Stimulated activated naive B cell treated with anti-CD40 and anti-IgM and Interleukin-4, amounts not matched to agents 10 μg/mL and 1 μg/mL and 100 μg/mL, for 72 hours (primary cell): ENCODE measurements at regions not wholly inside any gene's neighbourhood (a gene's known extent, or its start where the extent isn't known, plus 50 kb on each side); places are given as distances from the start of the nearest gene placed in this dataset.

Experiments used
- ATAC-seq, 2 donors: fragments of 150-1000 bp; cut with Tn5 transposase; replicated peaks; 2 replicates each; pipeline ENCODE4 v1.10.0; 2021; ENCODE audit warnings: moderate library complexity in 1 of 2
- DNase-seq: peaks from one replicate; pipeline ENCODE4 v3.0.0; 2021
- H3K27ac Mint-ChIP-seq: one replicate; pipeline ENCODE4 v1.8.0; 2022; ENCODE audit warnings: mild to moderate bottlenecking, mixed read lengths
- H3K27me3 Mint-ChIP-seq, 2 donors: one replicate each; pipeline ENCODE4 v1.8.0; 2022; ENCODE audit warnings: mixed read lengths in 2 of 2
- H3K36me3 Mint-ChIP-seq, 2 donors: one replicate each; pipeline ENCODE4 v1.8.0; 2022; ENCODE audit warnings: mixed read lengths in 2 of 2, mild to moderate bottlenecking in 1 of 2
- H3K4me1 Mint-ChIP-seq, 2 donors: one replicate each; pipeline ENCODE4 v1.8.0; 2022; ENCODE audit warnings: mixed read lengths in 2 of 2, mild to moderate bottlenecking in 1 of 2
- H3K4me3 Mint-ChIP-seq, 2 donors: one replicate each; pipeline ENCODE4 v1.8.0; 2022; ENCODE audit warnings: mild to moderate bottlenecking in 2 of 2, mixed read lengths in 2 of 2, moderate library complexity in 1 of 2
- H3K9me3 Mint-ChIP-seq, 2 donors: one replicate each; pipeline ENCODE4 v1.8.0; 2022; ENCODE audit warnings: mixed read lengths in 2 of 2, mild to moderate bottlenecking in 1 of 2

- peaks cover 7 to 9% of the 10 kb centered on the region in 2 donors for H3K9me3 Mint-ChIP-seq
- H3K4me3 Mint-ChIP-seq: no peak overlapping the region
- no peak for DNase-seq
- peaks cover 4 to 9% of the 10 kb centered on the region in 2 donors for H3K36me3 Mint-ChIP-seq
- no peaks in the 10 kb centered on the region for H3K4me1 Mint-ChIP-seq
- H3K27ac Mint-ChIP-seq: no peak overlapping the region
- peaks cover 31 to 46% of the 10 kb centered on the region in 2 donors for H3K27me3 Mint-ChIP-seq
- no peak for ATAC-seq
Measured at GRCh38 chr10:3016016-3016415, 51.3 kb upstream of the PFKP start.

- H3K4me3 Mint-ChIP-seq: no peak overlapping the region
- H3K4me1 Mint-ChIP-seq: peaks cover 0 to 1% of the 10 kb centered on the region in 2 donors
- ATAC-seq (no peak), DNase-seq (no peak)
- no peak overlapping the region for H3K27ac Mint-ChIP-seq
- peaks cover 7 to 9% of the 10 kb centered on the region in 2 donors for H3K9me3 Mint-ChIP-seq
- H3K36me3 Mint-ChIP-seq: peaks cover 4 to 9% of the 10 kb centered on the region in 2 donors
- peaks cover 31 to 40% of the 10 kb centered on the region in 2 donors for H3K27me3 Mint-ChIP-seq
Measured at GRCh38 chr10:3014968-3015367, 52.4 kb upstream of the PFKP start.

GRCh38 chr10:3012223-3012622 is 55.1 kb upstream of the PFKP start:
- peaks cover 24 to 34% of the 10 kb centered on the region in 2 donors for H3K27me3 Mint-ChIP-seq
- peaks cover 7 to 9% of the 10 kb centered on the region in 2 donors for H3K9me3 Mint-ChIP-seq
- peaks cover 25 to 27% of the 10 kb centered on the region in 2 donors for H3K4me1 Mint-ChIP-seq
- DNase-seq (no peak), ATAC-seq (no peak)
- no peak overlapping the region for H3K4me3 Mint-ChIP-seq
- peaks cover 4 to 9% of the 10 kb centered on the region in 2 donors for H3K36me3 Mint-ChIP-seq
- no peak overlapping the region for H3K27ac Mint-ChIP-seq

- no peak overlapping the region for H3K4me3 Mint-ChIP-seq
- peaks cover 7 to 9% of the 10 kb centered on the region in 2 donors for H3K9me3 Mint-ChIP-seq
- H3K4me1 Mint-ChIP-seq: peaks cover 33 to 40% of the 10 kb centered on the region in 2 donors
- no peak for DNase-seq
- peaks cover 22 to 36% of the 10 kb centered on the region in 2 donors for H3K27me3 Mint-ChIP-seq
- peaks cover 6 to 13% of the 10 kb centered on the region in 2 donors for H3K36me3 Mint-ChIP-seq
- ATAC-seq: no peak
- H3K27ac Mint-ChIP-seq: no peak overlapping the region
Measured at GRCh38 chr10:3010816-3011460, 56.4 kb upstream of the PFKP start.

- Mint-ChIP-seq H3K9me3 (peaks cover 7 to 9% of the 10 kb centered on the region in 2 donors), H3K36me3 (peaks cover 6 to 13% of the 10 kb centered on the region in 2 donors), H3K27me3 (peaks cover 22 to 34% of the 10 kb centered on the region in 2 donors), H3K4me1 (peaks cover 33 to 40% of the 10 kb centered on the region in 2 donors), H3K4me3 (no peak overlapping the region), H3K27ac (no peak overlapping the region)
- no peak for DNase-seq
- ATAC-seq: no peak
Measured at GRCh38 chr10:3010334-3010733, 57.0 kb upstream of the PFKP start.

- H3K4me1 Mint-ChIP-seq: peaks cover 33 to 40% of the 10 kb centered on the region in 2 donors
- peaks cover 7 to 9% of the 10 kb centered on the region in 2 donors for H3K9me3 Mint-ChIP-seq
- no peak for DNase-seq
- H3K27ac Mint-ChIP-seq: peak overlapping the region; percentile 84
- ATAC-seq: peak; percentile 50 to 62
- H3K4me3 Mint-ChIP-seq: peak overlapping the region in 1 of 2 donors; percentile 2
- peaks cover 6 to 13% of the 10 kb centered on the region in 2 donors for H3K36me3 Mint-ChIP-seq
- peaks cover 21 to 28% of the 10 kb centered on the region in 2 donors for H3K27me3 Mint-ChIP-seq
Measured at GRCh38 chr10:3009341-3009740, 58.0 kb upstream of the PFKP start.

GRCh38 chr10:3008518-3009195 is 58.7 kb upstream of the PFKP start:
- Mint-ChIP-seq H3K4me1 (peaks cover 33 to 40% of the 10 kb centered on the region in 2 donors), H3K27ac (peak overlapping the region; percentile 84), H3K4me3 (peak overlapping the region; percentile 33 to 58), H3K9me3 (peaks cover 7 to 8% of the 10 kb centered on the region in 2 donors), H3K36me3 (peaks cover 6 to 13% of the 10 kb centered on the region in 2 donors), H3K27me3 (peaks cover 14 to 25% of the 10 kb centered on the region in 2 donors)
- ATAC-seq (peak; percentile 78 to 80), DNase-seq (peak; percentile 15)

- DNase-seq: no peak
- H3K27me3 Mint-ChIP-seq: peaks cover 7 to 16% of the 10 kb centered on the region in 2 donors
- no peak overlapping the region for H3K4me3 Mint-ChIP-seq
- H3K9me3 Mint-ChIP-seq: peaks cover 0 to 2% of the 10 kb centered on the region in 2 donors
- peaks cover 2 to 4% of the 10 kb centered on the region in 2 donors for H3K36me3 Mint-ChIP-seq
- peaks cover 40 to 45% of the 10 kb centered on the region in 2 donors for H3K4me1 Mint-ChIP-seq
- H3K27ac Mint-ChIP-seq: peak overlapping the region; percentile 22
- ATAC-seq: no peak
Measured at GRCh38 chr10:3006607-3007006, 60.7 kb upstream of the PFKP start.

- Mint-ChIP-seq H3K4me3 (no peak overlapping the region), H3K27ac (peak overlapping the region; percentile 90), H3K9me3 (peaks cover 0 to 2% of the 10 kb centered on the region in 2 donors), H3K27me3 (peaks cover 7 to 16% of the 10 kb centered on the region in 2 donors), H3K4me1 (peaks cover 40 to 48% of the 10 kb centered on the region in 2 donors), H3K36me3 (peaks cover 2 to 4% of the 10 kb centered on the region in 2 donors)
- DNase-seq: no peak
- ATAC-seq: no peak
Measured at GRCh38 chr10:3006093-3006492, 61.3 kb upstream of the PFKP start.

- H3K4me1 Mint-ChIP-seq: peaks cover 22 to 35% of the 10 kb centered on the region in 2 donors
- H3K27ac Mint-ChIP-seq: peak overlapping the region; percentile 39
- peaks cover 0 to 3% of the 10 kb centered on the region in 2 donors for H3K9me3 Mint-ChIP-seq
- H3K36me3 Mint-ChIP-seq: peaks cover 4% of the 10 kb centered on the region in 2 donors
- no peak for DNase-seq
- no peak overlapping the region for H3K4me3 Mint-ChIP-seq
- H3K27me3 Mint-ChIP-seq: peaks cover 14 to 18% of the 10 kb centered on the region in 2 donors
- peak; percentile 43 to 44 for ATAC-seq
Measured at GRCh38 chr10:3002304-3002703, 65.0 kb upstream of the PFKP start.

GRCh38 chr10:3000048-3000447 is 67.3 kb upstream of the PFKP start:
- no peak overlapping the region for H3K4me3 Mint-ChIP-seq
- no peak overlapping the region for H3K27ac Mint-ChIP-seq
- no peak for ATAC-seq

GRCh38 chr10:2994221-2994961 is 73.0 kb upstream of the PFKP start:
- H3K9me3 Mint-ChIP-seq: no peaks in the 10 kb centered on the region
- no peak for DNase-seq
- H3K4me3 Mint-ChIP-seq: no peak overlapping the region
- peaks cover 19 to 27% of the 10 kb centered on the region in 2 donors for H3K27me3 Mint-ChIP-seq
- H3K27ac Mint-ChIP-seq: no peak overlapping the region
- H3K36me3 Mint-ChIP-seq: peaks cover 0 to 1% of the 10 kb centered on the region in 2 donors
- no peak for ATAC-seq
- peaks cover 0 to 13% of the 10 kb centered on the region in 2 donors for H3K4me1 Mint-ChIP-seq

More at GRCh38 chr10:3000048-3000447, 67.3 kb upstream of the PFKP start:
- peaks cover 12 to 21% of the 10 kb centered on the region in 2 donors for H3K4me1 Mint-ChIP-seq
- H3K36me3 Mint-ChIP-seq: peaks cover 0 to 1% of the 10 kb centered on the region in 2 donors
- H3K27me3 Mint-ChIP-seq: peaks cover 19 to 34% of the 10 kb centered on the region in 2 donors
- peaks cover 0 to 3% of the 10 kb centered on the region in 2 donors for H3K9me3 Mint-ChIP-seq
- no peak for DNase-seq

GRCh38 chr10:2993636-2994035 is 73.7 kb upstream of the PFKP start:
- ATAC-seq (no peak), DNase-seq (no peak)
- H3K4me3 Mint-ChIP-seq: no peak overlapping the region
- H3K4me1 Mint-ChIP-seq: peaks cover 2 to 16% of the 10 kb centered on the region in 2 donors
- peaks cover 6 to 7% of the 10 kb centered on the region in 2 donors for H3K36me3 Mint-ChIP-seq
- H3K27me3 Mint-ChIP-seq: peaks cover 26 to 34% of the 10 kb centered on the region in 2 donors
- no peak overlapping the region for H3K27ac Mint-ChIP-seq
- H3K9me3 Mint-ChIP-seq: peaks cover 6 to 7% of the 10 kb centered on the region in 2 donors
